GM12878 (cell line): ENCODE measurements at regions not wholly inside any gene's neighbourhood (a gene's known extent, or its start where the extent isn't known, plus 50 kb on each side); places are given as distances from the start of the nearest gene placed in this dataset.

ENCODE experiments used
- ATAC-seq: fragments of 200-7000 bp; cut with Tn5 transposase; 3 replicates; pipeline ENCODE4 v1.9.1; 2020; ENCODE audit warnings: mild to moderate bottlenecking, moderate library complexity
- BruUV-seq: library from RNA; stranded (reverse); fragments of 400-500 nt; replicated peaks from 2 replicates; lab custom pipeline; 2021; lab: Mats Ljungman, UMichigan
- CTCF ChIA-PET: fragments of 300-600 bp; sonication (Branson Sonifier 250); formaldehyde crosslinking; extraction: SDS; loops from one replicate; lab custom pipeline; 2021; ENCODE audit warnings: inconsistent platforms; lab: Yijun Ruan, JAX
- POLR2A ChIA-PET: fragments of 350-600 bp; formaldehyde crosslinking; extraction: SDS; loops from one replicate; lab custom pipeline; 2021; ENCODE audit warnings: inconsistent platforms; lab: Charles Lee
- RAD21 ChIA-PET: fragments of 300-600 bp; sonication (Branson Sonifier 250); formaldehyde crosslinking; loops from one replicate; lab custom pipeline; 2023; ENCODE audit warnings: antibody characterized with exemption; ENCODE audit not compliant: unreplicated experiment; lab: Charles Lee
- SMC1A ChIA-PET: fragments of 300-600 bp; sonication (Branson Sonifier 250); formaldehyde crosslinking; loops from one replicate; lab custom pipeline; 2023; ENCODE audit not compliant: unreplicated experiment, uncharacterized antibody; lab: Charles Lee
- DNase-seq: peaks from one replicate; pipeline ENCODE4 v3.0.0-alpha.2; 2011; ENCODE audit warnings: low read depth, low spot score
- FAIRE-seq: peaks from 3 replicates; lab custom pipeline; 2011; peaks lifted over from hg19 to GRCh38; lab: Jason Lieb, UNC
- H2AFZ ChIP-seq: 2 replicates; pipeline ENCODE4 v1.6.0; 2011; ENCODE audit warnings: low read depth, low read length, control low read depth; ENCODE audit not compliant: control insufficient read depth
- H3K27ac ChIP-seq: 2 replicates; pipeline ENCODE4 v1.5.1; 2011; ENCODE audit warnings: control low read depth; ENCODE audit not compliant: control insufficient read depth, insufficient read depth
- H3K27me3 ChIP-seq, 2 experiments: replicated peaks in 1 of 2; 2 replicates each; pipeline versions ENCODE4 v1.6.0 to v1.6.1; 2011; ENCODE audit warnings: low read length in 1 of 2; ENCODE audit not compliant: control insufficient read depth in 2 of 2, insufficient read depth in 2 of 2
- H3K36me3 ChIP-seq, 2 experiments: 2 replicates each; pipeline ENCODE4 v1.5.1; 2011; ENCODE audit warnings: low read length in 1 of 2; ENCODE audit not compliant: control insufficient read depth in 2 of 2, insufficient read depth in 2 of 2
- H3K4me1 ChIP-seq: 2 replicates; pipeline ENCODE4 v1.6.1; 2011; ENCODE audit warnings: mild to moderate bottlenecking, low read length, moderate library complexity, mixed read lengths; ENCODE audit not compliant: control insufficient read depth, insufficient read depth
- H3K4me2 ChIP-seq: 2 replicates; pipeline ENCODE4 v1.6.0; 2011; ENCODE audit warnings: control low read depth; ENCODE audit not compliant: control insufficient read depth, insufficient read depth
- H3K4me3 ChIP-seq: fragments of 200-600 bp; sonication (generic); 2 replicates; pipeline ENCODE4 v1.5.1; 2016
- H3K79me2 ChIP-seq: 2 replicates; pipeline ENCODE4 v1.6.0; 2011; ENCODE audit warnings: low read length; ENCODE audit not compliant: control insufficient read depth, insufficient read depth
- H3K9ac ChIP-seq: 2 replicates; pipeline ENCODE4 v1.8.0; 2011; ENCODE audit warnings: low read length, control low read depth, mixed read lengths; ENCODE audit not compliant: control insufficient read depth, insufficient read depth
- H3K9me3 ChIP-seq: replicated peaks from 3 replicates; pipeline ENCODE4 v1.5.1; 2011; ENCODE audit warnings: mild to moderate bottlenecking, low read length; ENCODE audit not compliant: control insufficient read depth, insufficient read depth
- H4K20me1 ChIP-seq: 2 replicates; pipeline ENCODE4 v1.6.0; 2011; ENCODE audit not compliant: control insufficient read depth, insufficient read depth
- CEBPB ChIP-seq, 2 experiments: fragments of 150-350 bp in 1 of 2; IDR thresholded peaks; 2 replicates each; pipeline ENCODE4 v1.6.1; 2012 to 2014; ENCODE audit warnings: low read depth in 2 of 2, low read length in 2 of 2, borderline replicate concordance in 1 of 2, inconsistent platforms in 1 of 2
- CREB1 ChIP-seq: IDR thresholded peaks from 2 replicates; pipeline ENCODE4 v1.6.1; 2012; ENCODE audit warnings: low read depth, mild to moderate bottlenecking, inconsistent platforms
- GATAD2B ChIP-seq: fragments of 450-650 bp; conservative IDR thresholded peaks from 2 replicates; pipeline ENCODE4 v1.6.1; 2017; ENCODE audit warnings: low read depth, mild to moderate bottlenecking, moderate library complexity
- IKZF2 ChIP-seq, 2 experiments: fragments of 450-650 bp; IDR thresholded peaks; 2 replicates each; pipeline ENCODE4 v1.6.1; 2017; ENCODE audit warnings: mild to moderate bottlenecking in 2 of 2, moderate library complexity in 2 of 2
- MEF2B ChIP-seq: fragments of 450-650 bp; IDR thresholded peaks from 2 replicates; pipeline ENCODE4 v1.6.1; 2018; ENCODE audit warnings: mild to moderate bottlenecking, moderate library complexity; ENCODE audit not compliant: partially characterized antibody, poor library complexity, severe bottlenecking
- NBN ChIP-seq: fragments of 450-650 bp; IDR thresholded peaks from 2 replicates; pipeline ENCODE4 v1.6.1; 2016
- SIN3A ChIP-seq: IDR thresholded peaks from 2 replicates; pipeline ENCODE4 v1.6.1; 2012; ENCODE audit warnings: low read depth, low read length, improper control_type of control experiment
- ZNF687 ChIP-seq: fragments of 450-650 bp; IDR thresholded peaks from 2 replicates; pipeline ENCODE4 v1.6.1; 2017; ENCODE audit warnings: mild to moderate bottlenecking, moderate library complexity
- WGBS: methylation state at CpG from one replicate; pipeline ENCODE4 v1.1.6; 2016; ENCODE audit warnings: low lambda C conversion rate; ENCODE audit not compliant: insufficient replicate concordance, insufficient coverage; ENCODE audit errors: missing lambda C conversion rate; 5-methylcytosine and 5-hydroxymethylcytosine counted together
- in situ Hi-C: fragments of 300-500 bp; cut with MboI; formaldehyde crosslinking; loops from 9 replicates; pipeline ENCODE4 v1.14.3; 2018; ENCODE audit warnings: mixed read lengths
- intact Hi-C: fragments of 100-400 bp; cut with micrococcal nuclease; formaldehyde crosslinking; loops from one replicate; pipeline ENCODE4 v1.14.2; 2022; ENCODE audit not compliant: unreplicated experiment

GRCh38 chr5:4205398-4205797 is 609.8 kb downstream of the IRX1 start:
- intact Hi-C loops (no loop called here), in situ Hi-C loops (no loop called here)
- FAIRE-seq (no peak), DNase-seq (no peak), ATAC-seq (no peak)
- H3K4me1 ChIP-seq: no peaks in the 10 kb centered on the region
- H3K4me2 ChIP-seq: no peak overlapping the region
- SMC1A ChIA-PET: no interaction called here
- no peaks in the 10 kb centered on the region for H3K27me3 ChIP-seq
- H3K4me3 ChIP-seq: no peak overlapping the region
- CTCF ChIA-PET: interaction anchor here (0.6 to 0.8 kb wide), 2 partner anchors 14 to 72 kb away, joined by 3 to 5 read pairs; no protein-coding TSS in a partner anchor
- H2AFZ ChIP-seq: no peak overlapping the region
- TF ChIP-seq SIN3A: no peak
- TF ChIP-seq ZNF687: no peak
- no peak for TF ChIP-seq GATAD2B
- no peak for TF ChIP-seq MEF2B
- no peak for TF ChIP-seq CEBPB (IDR thresholded peaks at IDR 0.05; ENCODE audit: borderline replicate concordance in 1 of 2, low read depth in 2 of 2, low read length in 2 of 2)
- TF ChIP-seq IKZF2 (IDR thresholded peaks at IDR 0.05): no peak
- no peak for TF ChIP-seq NBN
- TF ChIP-seq CREB1: no peak
- H3K27ac ChIP-seq: no peak overlapping the region
- BruUV-seq: no TSS peak
- no peaks in the 10 kb centered on the region for H4K20me1 ChIP-seq
- RAD21 ChIA-PET: no interaction called here
- no peak overlapping the region for H3K9ac ChIP-seq
- POLR2A ChIA-PET: no interaction called here
- no peaks in the 10 kb centered on the region for H3K79me2 ChIP-seq
- no peaks in the 10 kb centered on the region; the same call in 1 of the 3 replicates for H3K9me3 ChIP-seq
- WGBS: 9% methylated on average over 4 of the region's 4 CpGs
- H3K36me3 ChIP-seq: no peaks in the 10 kb centered on the region
